RKO (cell line): ENCODE measurements at regions not wholly inside any gene's neighbourhood (a gene's known extent, or its start where the extent isn't known, plus 50 kb on each side); places are given as distances from the start of the nearest gene placed in this dataset.
"Not testable (repeated sequence)": the region's sequence is repeated elsewhere in the genome, so short reads cannot be mapped to it uniquely, and the experiment has no call there.

ENCODE experiments used
- DNase-seq: peaks from one replicate; pipeline ENCODE4 v3.0.0-alpha.2; 2016; ENCODE audit warnings: low spot score

GRCh38 chr14:39665075-39665475, 232.8 kb upstream of the FBXO33 start:
- DNase-seq = no peak

GRCh38 chr14:39664646-39665045, 232.4 kb upstream of the FBXO33 start:
- no peak for DNase-seq

GRCh38 chr14:39641224-39641623, 209.0 kb upstream of the FBXO33 start:
- DNase-seq = no peak

DNA sequence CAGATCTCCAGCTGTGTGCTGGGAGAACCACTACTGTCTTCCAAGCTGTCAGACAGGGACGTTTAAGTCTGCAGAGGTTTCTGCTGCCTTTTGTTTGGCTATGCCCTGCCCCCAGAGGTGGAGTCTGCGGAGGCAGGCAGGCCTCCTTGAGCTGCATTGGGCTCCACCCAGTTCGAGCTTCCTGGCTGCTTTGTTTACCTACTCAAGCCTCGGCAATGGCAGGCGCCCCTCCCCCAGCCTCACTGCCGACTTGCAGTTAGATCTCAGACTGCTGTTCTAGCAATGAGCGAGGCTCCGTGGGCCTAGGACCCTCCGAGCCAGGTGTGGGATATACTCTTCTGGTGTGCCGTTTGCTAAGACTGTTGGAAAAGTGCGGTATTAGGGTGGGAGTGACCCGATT, 206.8 kb upstream of the FBXO33 start:
- DNase-seq = not testable (repeated sequence)

DNA sequence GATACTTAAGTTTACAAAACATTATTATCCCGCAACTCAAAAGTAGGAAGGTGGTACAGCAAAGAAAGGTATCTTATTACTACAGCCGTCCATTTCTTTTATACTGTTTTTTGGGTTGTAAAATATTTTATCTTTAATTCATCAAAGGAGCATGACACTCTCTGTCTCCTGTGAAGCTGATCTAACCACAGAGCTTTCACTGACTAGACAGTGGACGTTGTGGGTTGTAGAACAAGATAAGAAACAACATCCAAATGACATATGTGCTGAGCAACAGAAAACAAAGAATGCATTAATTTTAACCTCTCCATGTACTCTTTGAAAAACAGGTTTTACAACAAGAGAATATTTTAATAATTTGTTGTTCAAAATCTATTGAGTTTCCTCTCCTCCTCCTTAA, 195.9 kb upstream of the FBXO33 start:
- no peak for DNase-seq

GRCh38 chr14:39626589-39627576, 194.7 kb upstream of the FBXO33 start:
- no peak for DNase-seq

DNA sequence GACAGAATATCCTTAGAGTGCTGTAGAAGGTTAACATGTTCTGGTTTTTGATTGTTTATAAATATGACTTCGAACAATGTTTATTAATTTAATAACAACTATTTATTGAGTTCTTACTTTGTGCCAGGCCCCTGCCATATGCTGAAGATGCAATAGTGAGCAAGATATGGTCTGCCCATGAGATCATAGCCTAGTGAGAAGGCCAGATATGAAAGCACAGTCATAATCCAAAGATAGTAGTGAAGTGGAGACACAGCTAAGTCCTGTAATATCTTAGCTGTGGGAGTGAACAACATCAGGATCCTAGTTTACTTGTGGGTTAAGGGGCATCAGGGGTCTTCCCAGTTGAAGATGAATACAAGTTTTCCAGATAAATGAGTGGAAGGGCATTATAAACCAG, 189.4 kb upstream of the FBXO33 start:
- no peak for DNase-seq

- DNase-seq = no peak
Observed at GRCh38 chr14:39621223-39621622, 189.0 kb upstream of the FBXO33 start.

- DNase-seq = no peak
Observed at GRCh38 chr14:39617537-39617936, 185.3 kb upstream of the FBXO33 start.

GRCh38 chr14:39615352-39615751, 183.1 kb upstream of the FBXO33 start:
- no peak for DNase-seq

DNA sequence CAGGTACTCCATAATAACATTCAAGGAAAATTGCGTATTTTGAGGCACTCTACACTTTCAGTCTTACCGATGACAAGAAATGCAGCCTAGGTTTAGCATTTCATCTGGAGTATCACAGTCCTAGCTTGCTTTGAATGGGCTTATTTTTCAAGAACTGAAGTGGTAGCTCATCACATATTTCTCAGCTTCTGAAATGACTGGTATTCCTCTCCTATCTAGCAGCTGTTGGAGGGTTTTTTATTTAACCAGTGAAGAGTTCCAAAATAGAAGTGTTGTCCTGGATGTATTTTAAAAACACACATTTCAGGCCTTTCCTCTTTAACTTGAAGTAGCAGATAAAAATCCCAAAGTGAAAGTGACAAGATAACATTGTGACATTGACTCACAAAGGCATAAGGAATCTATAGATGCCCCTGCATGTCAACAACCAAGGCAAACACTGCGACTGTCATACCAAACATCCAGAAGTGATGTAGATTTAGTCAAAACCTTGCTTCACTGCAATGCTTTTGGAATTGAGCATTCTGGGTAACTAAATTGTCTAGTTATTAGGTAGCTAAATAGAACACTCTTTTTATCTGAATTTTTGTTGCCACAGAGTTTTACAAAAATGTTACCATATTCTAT, 182.2 kb upstream of the FBXO33 start:
- DNase-seq = no peak

- DNase-seq = no peak
Observed at GRCh38 chr14:39609119-39609518, 176.9 kb upstream of the FBXO33 start.

DNA sequence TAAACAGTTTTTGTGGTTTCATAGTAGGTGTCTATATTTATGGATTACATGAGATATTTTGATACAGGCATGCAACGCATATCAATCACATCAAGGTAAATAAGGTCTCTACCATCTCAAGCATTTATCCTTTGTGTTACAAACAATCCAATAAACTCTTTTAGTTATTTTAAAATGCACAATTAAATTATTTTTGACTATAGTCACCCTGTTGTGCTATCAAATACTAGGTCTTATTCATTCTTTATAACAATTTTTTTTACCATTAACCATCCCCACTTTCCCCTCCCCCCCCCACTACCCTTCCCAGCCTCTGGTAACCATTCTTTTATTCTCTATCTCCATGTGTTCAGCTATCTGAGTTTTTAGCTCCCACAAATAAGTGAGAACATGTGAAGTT, 175.7 kb upstream of the FBXO33 start:
- DNase-seq = no peak

DNA sequence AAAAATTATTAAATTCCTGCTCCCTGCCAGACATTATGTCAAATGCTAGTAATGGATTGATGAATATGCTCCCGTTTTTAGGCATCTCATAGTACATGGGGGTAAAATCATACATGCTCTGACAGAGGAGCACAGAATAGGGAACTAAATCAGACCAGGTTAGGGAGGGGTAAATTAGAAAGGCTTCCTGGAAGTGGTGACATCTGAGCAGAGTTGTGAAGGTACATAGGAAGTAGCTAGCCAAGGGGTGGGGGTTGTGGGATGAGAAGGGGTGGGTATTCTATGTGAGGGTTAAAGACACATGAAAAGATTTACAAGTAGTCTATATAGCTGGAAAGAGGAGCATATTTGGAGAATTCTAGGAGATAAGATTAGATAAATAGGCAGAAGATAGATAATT, 171.7 kb upstream of the FBXO33 start:
- DNase-seq = no peak

DNA sequence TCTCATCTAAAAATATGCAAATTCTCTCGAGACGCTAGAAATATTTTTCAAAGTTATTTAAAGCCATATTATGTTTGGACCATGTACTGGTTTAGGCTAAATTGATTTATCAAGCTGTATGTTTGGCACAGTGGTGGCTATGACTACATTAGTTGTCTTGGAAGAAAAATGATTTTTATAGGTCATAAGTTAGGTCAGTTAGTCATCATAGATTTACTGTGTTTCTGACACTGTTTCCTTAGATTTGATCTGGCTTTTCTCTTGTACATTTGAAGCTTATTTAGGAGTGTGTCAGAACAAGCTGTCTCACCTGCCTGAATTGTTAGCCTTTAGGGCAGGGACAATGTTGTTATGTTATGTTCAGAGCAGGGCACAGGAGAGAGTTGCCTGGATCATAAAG, 161.1 kb upstream of the FBXO33 start:
- DNase-seq = no peak

DNA sequence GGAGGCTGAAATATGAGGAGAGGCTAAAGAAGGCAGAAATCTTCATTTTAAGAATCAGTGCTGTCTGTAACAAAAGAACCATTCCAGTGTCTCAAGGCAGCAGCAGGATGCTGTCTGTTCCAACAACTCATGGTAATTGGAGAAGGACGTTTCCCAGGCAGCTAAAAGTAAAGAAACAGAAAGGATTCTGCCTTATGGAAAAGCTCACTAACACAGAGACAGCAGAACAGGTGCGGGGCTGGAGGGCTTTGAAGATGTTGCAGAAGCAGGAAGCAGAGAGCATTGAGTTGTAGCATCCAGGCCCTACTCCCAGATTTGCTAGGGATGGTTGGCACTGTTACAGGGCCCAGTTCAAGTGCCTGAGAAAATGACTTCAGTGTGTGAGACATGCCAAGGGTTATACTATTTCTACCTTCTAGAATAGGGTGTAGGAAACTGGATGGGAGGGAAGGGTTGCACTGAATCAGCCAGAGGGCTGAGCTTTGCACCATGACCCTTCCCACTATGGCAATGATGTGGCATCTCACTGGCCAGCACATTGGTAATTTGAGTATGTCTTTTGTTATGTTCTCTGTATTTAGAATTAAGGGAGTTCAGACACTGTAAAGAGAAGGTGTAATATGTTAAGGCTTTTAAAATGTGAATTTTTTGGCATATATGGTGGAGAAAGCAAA, 160.0 kb upstream of the FBXO33 start:
- no peak for DNase-seq

DNA sequence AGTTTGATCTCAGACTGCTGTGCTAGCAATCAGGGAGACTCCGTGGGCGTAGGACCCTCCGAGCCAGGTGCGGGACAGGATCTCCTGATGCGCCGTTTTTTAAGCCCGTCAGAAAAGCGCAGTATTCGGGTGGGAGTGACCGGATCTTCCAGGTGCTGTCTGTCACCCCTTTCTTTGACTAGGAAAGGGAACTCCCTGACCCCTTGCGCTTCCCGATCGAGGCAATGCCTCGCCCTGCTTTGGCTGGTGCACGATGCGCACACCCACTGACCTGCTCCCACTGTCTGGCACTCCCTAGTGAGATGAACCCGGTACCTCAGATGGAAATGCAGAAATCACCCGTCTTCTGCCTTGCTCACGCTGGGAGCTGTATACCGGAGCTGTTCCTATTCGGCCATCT, 157.6 kb upstream of the FBXO33 start:
- not testable (repeated sequence) for DNase-seq

- DNase-seq = no peak
Observed at GRCh38 chr14:39582028-39582654, 149.9 kb upstream of the FBXO33 start.

DNA sequence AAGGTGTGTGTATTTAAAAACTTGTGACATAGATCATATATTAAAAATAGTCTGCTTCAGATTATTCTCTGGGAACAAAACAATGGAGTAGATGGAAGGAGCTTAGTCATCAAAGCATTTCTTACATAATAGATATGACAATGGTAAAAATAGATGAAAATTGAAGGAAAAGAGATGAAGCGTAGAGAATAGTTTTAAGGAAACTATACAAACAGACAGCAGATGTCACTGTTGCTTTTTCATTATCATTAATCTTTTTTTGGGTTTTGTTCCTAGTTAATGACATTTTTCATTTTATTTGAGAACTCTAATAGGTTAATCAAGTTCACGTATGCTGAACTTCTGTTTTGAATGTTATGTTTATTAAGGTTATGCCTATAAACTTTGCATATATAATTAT, 149.2 kb upstream of the FBXO33 start:
- peak; percentile 28 for DNase-seq

DNA sequence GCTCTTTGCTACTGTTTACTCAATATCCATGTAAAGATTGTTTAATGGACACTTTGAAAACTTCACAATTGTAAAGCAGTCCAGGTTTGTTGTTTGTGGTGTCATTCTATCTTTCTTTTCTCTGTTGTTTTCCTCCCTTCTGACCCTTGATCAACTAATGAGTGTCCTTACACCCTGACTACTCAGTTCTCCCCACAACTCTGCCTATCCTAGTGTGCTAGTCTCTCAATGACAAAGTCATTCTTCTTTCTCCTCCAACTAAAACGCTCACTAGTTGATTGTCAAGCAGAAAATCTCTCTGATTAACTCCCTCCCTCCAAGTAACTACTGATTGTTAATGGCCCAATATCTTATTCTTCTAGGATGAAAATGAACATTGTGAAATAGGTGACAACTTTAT, 148.5 kb upstream of the FBXO33 start:
- DNase-seq = no peak

DNA sequence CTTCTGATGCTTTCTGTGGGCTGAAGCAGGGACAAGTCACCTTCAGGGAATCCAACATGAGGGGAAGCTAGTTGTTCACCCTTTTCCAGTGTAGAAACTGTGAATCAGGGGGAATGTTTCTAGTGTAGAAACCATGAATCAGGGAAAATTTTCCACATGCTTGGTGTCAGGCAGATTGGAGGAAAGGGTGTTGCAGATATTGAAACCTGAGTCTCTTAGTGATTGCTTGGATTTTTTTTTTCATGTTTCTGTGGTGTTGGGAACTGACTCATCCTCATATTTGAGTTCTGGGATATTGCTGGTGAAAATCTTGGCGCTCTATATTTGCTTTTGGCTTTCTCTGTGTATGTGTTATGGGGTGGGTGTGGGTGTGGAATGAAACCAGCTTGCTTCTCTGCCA, 144.5 kb upstream of the FBXO33 start:
- no peak for DNase-seq

- DNase-seq = no peak
Observed at GRCh38 chr14:39576258-39576657, 144.0 kb upstream of the FBXO33 start.
